ENCODE measurements at regions not wholly inside any gene's neighbourhood (a gene's known extent, or its start where the extent isn't known, plus 50 kb on each side); places are given as distances from the start of the nearest gene placed in this dataset.

DNA sequence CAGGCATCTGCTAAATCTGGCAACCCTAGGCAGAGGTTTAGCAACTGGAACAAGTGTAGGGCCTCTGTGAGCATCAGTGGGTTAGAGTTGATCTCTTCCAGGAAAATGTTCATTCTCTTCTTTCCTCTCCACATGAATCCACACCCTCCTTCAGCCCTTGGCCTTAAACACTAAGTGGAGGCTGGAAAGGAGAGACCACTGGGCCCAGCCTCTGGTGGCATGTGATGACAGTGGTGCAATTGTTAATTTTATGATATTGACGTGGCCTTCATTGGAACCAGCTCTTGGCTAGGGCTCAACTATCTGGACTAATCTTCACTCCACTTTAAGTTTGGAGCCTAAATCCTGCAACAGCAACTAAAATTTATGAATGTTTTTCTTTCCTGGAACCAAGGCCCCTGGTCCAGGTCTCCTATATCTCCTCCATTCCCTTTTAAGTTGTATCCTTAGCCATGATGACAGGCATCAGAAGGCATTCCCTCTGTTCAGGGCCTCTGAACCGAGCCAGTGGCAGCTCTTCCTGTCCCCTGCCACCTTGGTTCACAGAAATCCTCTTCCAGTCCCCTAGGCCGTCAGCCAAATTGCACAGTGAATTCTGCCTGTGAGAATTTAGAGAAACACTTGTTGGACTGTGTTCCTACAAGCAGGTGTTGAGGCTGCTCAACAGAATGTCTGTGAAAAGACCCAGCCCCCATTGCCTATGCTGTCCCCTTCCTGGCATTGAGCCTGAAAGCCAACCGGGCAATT lies 132.2 kb downstream of the PSMG1 start:
- Histone ChIP-seq H3K4me3 (no peak overlapping the region), H3K9me3 (no peaks in the 10 kb centered on the region), H3K27me3 (no peaks in the 10 kb centered on the region), H3K27ac (no peak overlapping the region), H3K4me1 (peaks cover 0 to 11% (median 1%) of the 10 kb centered on the region in 4 donors), H3K36me3 (no peaks in the 10 kb centered on the region)
- WGBS, 2 donors, result 61 to 68% methylated on average over 4 of the region's 4 CpGs
- DNase-seq, result no peak
- intact Hi-C loops (cut with DNase I), result no loop called here
- TF ChIP-seq, protein P1, sequence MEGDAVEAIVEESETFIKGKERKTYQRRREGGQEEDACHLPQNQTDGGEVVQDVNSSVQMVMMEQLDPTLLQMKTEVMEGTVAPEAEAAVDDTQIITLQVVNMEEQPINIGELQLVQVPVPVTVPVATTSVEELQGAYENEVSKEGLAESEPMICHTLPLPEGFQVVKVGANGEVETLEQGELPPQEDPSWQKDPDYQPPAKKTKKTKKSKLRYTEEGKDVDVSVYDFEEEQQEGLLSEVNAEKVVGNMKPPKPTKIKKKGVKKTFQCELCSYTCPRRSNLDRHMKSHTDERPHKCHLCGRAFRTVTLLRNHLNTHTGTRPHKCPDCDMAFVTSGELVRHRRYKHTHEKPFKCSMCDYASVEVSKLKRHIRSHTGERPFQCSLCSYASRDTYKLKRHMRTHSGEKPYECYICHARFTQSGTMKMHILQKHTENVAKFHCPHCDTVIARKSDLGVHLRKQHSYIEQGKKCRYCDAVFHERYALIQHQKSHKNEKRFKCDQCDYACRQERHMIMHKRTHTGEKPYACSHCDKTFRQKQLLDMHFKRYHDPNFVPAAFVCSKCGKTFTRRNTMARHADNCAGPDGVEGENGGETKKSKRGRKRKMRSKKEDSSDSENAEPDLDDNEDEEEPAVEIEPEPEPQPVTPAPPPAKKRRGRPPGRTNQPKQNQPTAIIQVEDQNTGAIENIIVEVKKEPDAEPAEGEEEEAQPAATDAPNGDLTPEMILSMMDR (IDR thresholded peaks at IDR 0.05), result no peak
- no peak for TF ChIP-seq POLR2A (IDR thresholded peaks at IDR 0.05)
- TF ChIP-seq POLR2AphosphoS5 (IDR thresholded peaks at IDR 0.05), result no peak
- no peak for TF ChIP-seq EP300 (IDR thresholded peaks at IDR 0.05)

- Histone ChIP-seq H3K36me3 (no peaks in the 10 kb centered on the region), H3K4me1 (peaks cover 0 to 11% (median 1%) of the 10 kb centered on the region in 4 donors), H3K4me3 (no peak overlapping the region), H3K27ac (no peak overlapping the region), H3K27me3 (no peaks in the 10 kb centered on the region), H3K9me3 (no peaks in the 10 kb centered on the region)
- peak; percentile 7 for DNase-seq
- TF ChIP-seq POLR2A (IDR thresholded peaks at IDR 0.05) (no peak), EP300 (IDR thresholded peaks at IDR 0.05) (no peak), POLR2AphosphoS5 (IDR thresholded peaks at IDR 0.05) (no peak)
- TF ChIP-seq, protein P1 (IDR thresholded peaks at IDR 0.05), result no peak
- 94 to 95% methylated on average over 4 of the region's 4 CpGs for WGBS, 2 donors
- intact Hi-C loops (cut with DNase I), result no loop called here
Measured at GRCh38 chr21:39048574-39048973, 134.7 kb downstream of the PSMG1 start.

DNA sequence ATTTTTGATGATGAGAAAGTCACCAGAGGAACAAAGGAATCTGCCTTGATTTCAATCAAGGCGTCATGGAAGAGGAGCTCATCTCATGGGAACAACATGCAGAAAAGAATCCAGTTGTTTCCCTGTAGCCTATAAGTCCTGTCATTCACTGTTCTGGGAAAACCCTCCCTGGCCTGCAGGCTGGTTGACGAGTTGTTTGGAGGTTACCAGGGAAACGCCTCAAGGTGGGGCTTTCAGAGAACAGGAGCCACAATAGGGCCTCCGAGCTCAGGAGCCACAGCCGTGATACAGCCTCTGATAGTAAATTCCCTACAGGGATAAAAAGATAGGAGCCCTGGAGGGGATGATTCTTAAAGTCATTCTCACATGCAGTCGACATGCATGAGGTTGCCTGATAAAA lies 135.2 kb downstream of the PSMG1 start:
- WGBS, 2 donors, result 12 to 64% methylated on average over 6 of the region's 6 CpGs
- peak; percentile 50 for DNase-seq
- Histone ChIP-seq H3K27me3 (no peaks in the 10 kb centered on the region), H3K27ac (peak overlapping the region in 1 of 4 donors; percentile 27), H3K4me3 (no peak overlapping the region), H3K4me1 (peaks cover 0 to 11% (median 1%) of the 10 kb centered on the region in 4 donors), H3K36me3 (no peaks in the 10 kb centered on the region), H3K9me3 (no peaks in the 10 kb centered on the region)
- no peak for TF ChIP-seq POLR2AphosphoS5 (IDR thresholded peaks at IDR 0.05)
- no peak for TF ChIP-seq POLR2A (IDR thresholded peaks at IDR 0.05)
- TF ChIP-seq EP300 (IDR thresholded peaks at IDR 0.05), result no peak
- TF ChIP-seq, protein P1 (IDR thresholded peaks at IDR 0.05), result no peak
- intact Hi-C loops (cut with DNase I), result no loop called here

GRCh38 chr21:39047046-39047445 lies 136.2 kb downstream of the PSMG1 start:
- Histone ChIP-seq H3K4me1 (peaks cover 0 to 11% (median 1%) of the 10 kb centered on the region in 4 donors), H3K4me3 (no peak overlapping the region), H3K27ac (no peak overlapping the region), H3K9me3 (no peaks in the 10 kb centered on the region), H3K36me3 (no peaks in the 10 kb centered on the region), H3K27me3 (no peaks in the 10 kb centered on the region)
- no peak for TF ChIP-seq EP300 (IDR thresholded peaks at IDR 0.05)
- TF ChIP-seq POLR2AphosphoS5 (IDR thresholded peaks at IDR 0.05), result no peak
- TF ChIP-seq, protein P1 (IDR thresholded peaks at IDR 0.05), result no peak
- TF ChIP-seq POLR2A (IDR thresholded peaks at IDR 0.05), result no peak
- 93 to 94% methylated on average over 3 of the region's 3 CpGs for WGBS, 2 donors
- intact Hi-C loops (cut with DNase I), result no loop called here
- peak; percentile 27 for DNase-seq

Measured in sigmoid colon (tissue), 6 donors.